ENCODE measurements at regions not wholly inside any gene's neighbourhood (a gene's known extent, or its start where the extent isn't known, plus 50 kb on each side); places are given as distances from the start of the nearest gene placed in this dataset.

- TF ChIP-seq CTCF (IDR thresholded peaks at IDR 0.05; ENCODE audit: borderline replicate concordance, insufficient read depth, low read depth, low read length), result no peak
- H3K4me3 ChIP-seq (ENCODE audit: low read depth, low read length), result no peak overlapping the region
These were observed 182.7 kb upstream of the HNRNPA3 start for GRCh38 chr2:177029901-177030300.

GRCh38 chr2:177030451-177031105 is 182.0 kb upstream of the HNRNPA3 start:
- no peak overlapping the region for H3K4me3 ChIP-seq (ENCODE audit: low read depth, low read length)
- TF ChIP-seq CTCF (IDR thresholded peaks at IDR 0.05; ENCODE audit: borderline replicate concordance, insufficient read depth, low read depth, low read length), result no peak

- no peak for TF ChIP-seq CTCF (IDR thresholded peaks at IDR 0.05; ENCODE audit: borderline replicate concordance, insufficient read depth, low read depth, low read length)
These were observed 181.0 kb upstream of the HNRNPA3 start for GRCh38 chr2:177031438-177032180.

GRCh38 chr2:177036747-177037146 is 175.8 kb upstream of the HNRNPA3 start:
- H3K4me3 ChIP-seq (ENCODE audit: low read depth, low read length), result no peak overlapping the region
- TF ChIP-seq CTCF (IDR thresholded peaks at IDR 0.05; ENCODE audit: borderline replicate concordance, insufficient read depth, low read depth, low read length), result no peak

More at GRCh38 chr2:177031438-177032180, 181.0 kb upstream of the HNRNPA3 start:
- H3K4me3 ChIP-seq (ENCODE audit: low read depth, low read length), result no peak overlapping the region

GRCh38 chr2:177037569-177037968 is 175.0 kb upstream of the HNRNPA3 start:
- no peak for TF ChIP-seq CTCF (IDR thresholded peaks at IDR 0.05; ENCODE audit: borderline replicate concordance, insufficient read depth, low read depth, low read length)
- H3K4me3 ChIP-seq (ENCODE audit: low read depth, low read length), result no peak overlapping the region

GRCh38 chr2:177038787-177039484 is 173.7 kb upstream of the HNRNPA3 start:
- H3K4me3 ChIP-seq (ENCODE audit: low read depth, low read length), result no peak overlapping the region
- TF ChIP-seq CTCF (IDR thresholded peaks at IDR 0.05; ENCODE audit: borderline replicate concordance, insufficient read depth, low read depth, low read length), result no peak

Measured in GM12875 (cell line).